Kidney (tissue), 13 donors: ENCODE measurements at regions not wholly inside any gene's neighbourhood (a gene's known extent, or its start where the extent isn't known, plus 50 kb on each side); places are given as distances from the start of the nearest gene placed in this dataset.

Source experiments
- DNase-seq, 5 donors: peaks; one replicate each; pipeline ENCODE4 v3.0.0-alpha.2; 2013 to 2020
- FAIRE-seq: peaks from 2 replicates; lab custom pipeline; 2012; peaks lifted over from hg19 to GRCh38; lab: Jason Lieb, UNC
- H3K27ac ChIP-seq, 2 donors: one replicate each; pipeline ENCODE4 v1.7.0; 2013; ENCODE audit warnings: low read depth in 2 of 2, low read length in 2 of 2, inconsistent platforms in 1 of 2
- H3K27me3 ChIP-seq: one replicate; pipeline ENCODE4 v1.7.1; 2013; ENCODE audit warnings: low read length, inconsistent platforms; ENCODE audit not compliant: control insufficient read depth, insufficient read depth
- H3K36me3 ChIP-seq, 3 donors: one replicate each; pipeline versions ENCODE4 v1.7.0 to v1.7.1; 2013; ENCODE audit warnings: low read length in 3 of 3, control low read depth in 1 of 3, inconsistent platforms in 1 of 3; ENCODE audit not compliant: insufficient read depth in 3 of 3, control insufficient read depth in 2 of 3
- H3K4me1 ChIP-seq, 3 donors: one replicate each; pipeline versions ENCODE4 v1.7.0 to v1.7.1; 2013; ENCODE audit warnings: low read length in 3 of 3, inconsistent platforms in 1 of 3, low read depth in 1 of 3; ENCODE audit not compliant: control insufficient read depth in 2 of 3, insufficient read depth in 2 of 3
- H3K4me3 ChIP-seq, 3 donors: one replicate each; pipeline versions ENCODE4 v1.7.0 to v1.8.1; 2013; ENCODE audit warnings: low read length in 3 of 3, control low read depth in 1 of 3, inconsistent platforms in 1 of 3
- H3K9ac ChIP-seq, 3 donors: one replicate each; pipeline versions ENCODE4 v1.7.0 to v1.7.1; 2013; ENCODE audit warnings: low read length in 3 of 3, control low read depth in 1 of 3, inconsistent platforms in 1 of 3
- H3K9me3 ChIP-seq, 3 donors: one replicate each; pipeline versions ENCODE4 v1.7.0 to v1.7.1; 2013; ENCODE audit warnings: low read length in 3 of 3, control low read depth in 1 of 3, inconsistent platforms in 1 of 3; ENCODE audit not compliant: control insufficient read depth in 2 of 3, insufficient read depth in 1 of 3
- CTCF ChIP-seq: IDR thresholded peaks from 3 replicates; pipeline ENCODE4 v1.5.1; 2012; ENCODE audit warnings: mild to moderate bottlenecking, moderate library complexity, borderline replicate concordance; ENCODE audit not compliant: insufficient read depth; ENCODE audit errors: extremely low read depth
- intact Hi-C: fragments of 100-400 bp; cut with DNase I; formaldehyde crosslinking; loops from one replicate; pipeline ENCODE4 v1.11.1; 2022
- donor health status: control.
- donor health status: control.
- donor health status: control.
- donor health status: control.
- donor health status: control.
- donor health status: DM: yes; HTN: yes; CAD: no.
- donor health status: Normal renal cell carcinoma (clear cell type).

- Histone ChIP-seq H3K36me3 (no peaks in the 10 kb centered on the region), H3K27me3 (no peaks in the 10 kb centered on the region), H3K4me3 (no peak overlapping the region), H3K9ac (no peak overlapping the region), H3K4me1 (no peaks in the 10 kb centered on the region), H3K9me3 (no peaks in the 10 kb centered on the region), H3K27ac (no peak overlapping the region)
- FAIRE-seq: no peak
- DNase-seq: no peak
- TF ChIP-seq CTCF: no peak
- intact Hi-C loops: no loop called here
These were observed 971.7 kb downstream of the FLRT2 start for GRCh38 chr14:86501611-86502010.

- TF ChIP-seq CTCF: no peak
- FAIRE-seq: no peak
- intact Hi-C loops: no loop called here
- no peak overlapping the region for H3K27ac ChIP-seq
- H3K9me3 ChIP-seq: no peaks in the 10 kb centered on the region
- H3K4me1 ChIP-seq: no peaks in the 10 kb centered on the region
- no peak for DNase-seq
- H3K9ac ChIP-seq: no peak overlapping the region
- H3K4me3 ChIP-seq: no peak overlapping the region
- no peaks in the 10 kb centered on the region for H3K27me3 ChIP-seq
- no peaks in the 10 kb centered on the region for H3K36me3 ChIP-seq
These were observed 961.8 kb downstream of the FLRT2 start for GRCh38 chr14:86491743-86492142.

GRCh38 chr14:86481104-86481503 lies 951.2 kb downstream of the FLRT2 start:
- H3K4me1 ChIP-seq: no peaks in the 10 kb centered on the region
- no peaks in the 10 kb centered on the region for H3K9me3 ChIP-seq
- H3K27me3 ChIP-seq: no peaks in the 10 kb centered on the region
- intact Hi-C loops: no loop called here
- no peak for FAIRE-seq
- no peak overlapping the region for H3K4me3 ChIP-seq
- no peak overlapping the region for H3K27ac ChIP-seq
- TF ChIP-seq CTCF: no peak
- DNase-seq: no peak
- H3K36me3 ChIP-seq: no peaks in the 10 kb centered on the region
- H3K9ac ChIP-seq: no peak overlapping the region

- Histone ChIP-seq H3K9me3 (no peaks in the 10 kb centered on the region), H3K9ac (no peak overlapping the region), H3K27me3 (no peaks in the 10 kb centered on the region), H3K4me1 (no peaks in the 10 kb centered on the region), H3K36me3 (no peaks in the 10 kb centered on the region), H3K27ac (no peak overlapping the region), H3K4me3 (no peak overlapping the region)
- intact Hi-C loops: no loop called here
- TF ChIP-seq CTCF: no peak
- FAIRE-seq (no peak), DNase-seq (peak in 1 of 5 donors; percentile 4)
These were observed 934.4 kb downstream of the FLRT2 start for GRCh38 chr14:86464341-86464740.
